Ishikawa (cell line): ENCODE measurements at regions not wholly inside any gene's neighbourhood (a gene's known extent, or its start where the extent isn't known, plus 50 kb on each side); places are given as distances from the start of the nearest gene placed in this dataset.

ENCODE experiments used
- EP300 ChIP-seq: IDR thresholded peaks from 2 replicates; pipeline ENCODE4 v1.6.1; 2012; ENCODE audit warnings: borderline replicate concordance
- MAX ChIP-seq: IDR thresholded peaks from 2 replicates; pipeline ENCODE4 v1.6.1; 2012
- TCF12 ChIP-seq: IDR thresholded peaks from 2 replicates; pipeline ENCODE4 v1.6.1; 2012; ENCODE audit warnings: low read depth

- TF ChIP-seq EP300 (no peak), MAX (no peak), TCF12 (no peak)
Measured at GRCh38 chr10:42975005-42975493, 101.8 kb upstream of the RET start.
